T-helper 2 cell treated with Interferon-gamma antibody and Interleukin-4, amounts not matched to agents 5 μg/mL and 100 μg/mL, for 36 hours (primary cell): ENCODE measurements at regions not wholly inside any gene's neighbourhood (a gene's known extent, or its start where the extent isn't known, plus 50 kb on each side); places are given as distances from the start of the nearest gene placed in this dataset.

ENCODE experiments used
- DNase-seq: peaks from one replicate; pipeline ENCODE4 v3.0.0; 2021; ENCODE audit warnings: low spot score
- H3K27ac Mint-ChIP-seq: one replicate; pipeline ENCODE4 v1.8.0; 2021; ENCODE audit warnings: mild to moderate bottlenecking, mixed read lengths
- H3K27me3 Mint-ChIP-seq: one replicate; pipeline ENCODE4 v1.8.0; 2021; ENCODE audit warnings: low read depth, mixed read lengths
- H3K36me3 Mint-ChIP-seq: one replicate; pipeline ENCODE4 v1.8.0; 2021; ENCODE audit warnings: low read depth, mixed read lengths
- H3K4me1 Mint-ChIP-seq: one replicate; pipeline ENCODE4 v1.8.0; 2021; ENCODE audit warnings: low read depth, mixed read lengths
- H3K4me3 Mint-ChIP-seq: one replicate; pipeline ENCODE4 v1.8.0; 2022; ENCODE audit warnings: mild to moderate bottlenecking, moderate library complexity, mixed read lengths
- H3K9me3 Mint-ChIP-seq: one replicate; pipeline ENCODE4 v1.8.0; 2021; ENCODE audit warnings: mixed read lengths

- no peaks in the 10 kb centered on the region for H3K4me1 Mint-ChIP-seq
- H3K9me3 Mint-ChIP-seq: peaks cover 21% of the 10 kb centered on the region
- H3K36me3 Mint-ChIP-seq: no peaks in the 10 kb centered on the region
- DNase-seq: no peak
- no peak overlapping the region for H3K27ac Mint-ChIP-seq
- H3K27me3 Mint-ChIP-seq: no peaks in the 10 kb centered on the region
- H3K4me3 Mint-ChIP-seq: no peak overlapping the region
These were observed 648.1 kb downstream of the MMUT start for GRCh38 chr6:48814957-48815356.

- Mint-ChIP-seq H3K27ac (no peak overlapping the region), H3K4me1 (no peaks in the 10 kb centered on the region), H3K27me3 (no peaks in the 10 kb centered on the region), H3K4me3 (no peak overlapping the region), H3K9me3 (peaks cover 16% of the 10 kb centered on the region), H3K36me3 (no peaks in the 10 kb centered on the region)
- DNase-seq: no peak
These were observed 649.2 kb downstream of the MMUT start for GRCh38 chr6:48813836-48814235.

DNA sequence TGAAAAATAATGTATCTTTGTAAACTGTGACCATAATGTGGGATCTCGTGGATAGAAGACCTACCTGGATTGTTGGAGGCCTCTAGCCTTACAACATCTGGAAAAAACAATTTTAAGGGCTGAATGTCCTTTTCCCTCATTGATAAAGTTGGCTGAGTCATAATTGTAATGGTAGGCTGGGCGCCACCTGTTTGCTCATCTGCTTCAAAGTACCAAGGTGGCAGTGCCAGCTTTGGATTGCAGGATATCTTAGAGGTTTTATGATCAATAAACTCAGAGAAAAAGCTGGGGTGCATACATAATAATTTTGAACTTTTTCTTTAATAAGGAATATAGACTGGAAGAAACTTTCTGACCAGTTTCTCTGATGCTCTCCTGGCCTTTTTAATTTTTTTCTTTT, 653.4 kb downstream of the MMUT start:
- no peak for DNase-seq
- no peaks in the 10 kb centered on the region for H3K4me1 Mint-ChIP-seq
- H3K9me3 Mint-ChIP-seq: peaks cover 5% of the 10 kb centered on the region
- no peak overlapping the region for H3K4me3 Mint-ChIP-seq
- no peak overlapping the region for H3K27ac Mint-ChIP-seq
- H3K27me3 Mint-ChIP-seq: no peaks in the 10 kb centered on the region
- no peaks in the 10 kb centered on the region for H3K36me3 Mint-ChIP-seq

DNA sequence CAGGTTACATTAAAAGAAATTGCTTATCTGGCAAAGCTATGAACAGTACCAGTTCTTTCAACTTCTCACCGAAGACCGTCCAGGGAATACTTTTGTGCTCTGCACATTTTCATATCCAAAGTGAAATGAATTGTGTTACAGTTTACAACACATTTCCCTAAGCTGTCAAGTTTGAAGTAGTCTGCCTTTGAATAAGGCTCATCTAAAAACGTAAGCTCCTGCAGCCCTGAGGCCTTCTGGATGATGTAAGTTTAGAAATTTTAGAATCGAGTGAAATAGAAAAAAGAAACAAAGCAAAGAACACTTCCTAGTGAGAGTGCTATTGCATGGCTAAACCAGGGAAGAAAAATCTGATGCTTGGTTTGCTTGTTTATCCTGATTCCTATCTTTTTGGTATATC, 653.8 kb downstream of the MMUT start:
- Mint-ChIP-seq H3K4me3 (no peak overlapping the region), H3K36me3 (no peaks in the 10 kb centered on the region), H3K27me3 (no peaks in the 10 kb centered on the region), H3K27ac (no peak overlapping the region), H3K4me1 (no peaks in the 10 kb centered on the region), H3K9me3 (peaks cover 2% of the 10 kb centered on the region)
- no peak for DNase-seq

DNA sequence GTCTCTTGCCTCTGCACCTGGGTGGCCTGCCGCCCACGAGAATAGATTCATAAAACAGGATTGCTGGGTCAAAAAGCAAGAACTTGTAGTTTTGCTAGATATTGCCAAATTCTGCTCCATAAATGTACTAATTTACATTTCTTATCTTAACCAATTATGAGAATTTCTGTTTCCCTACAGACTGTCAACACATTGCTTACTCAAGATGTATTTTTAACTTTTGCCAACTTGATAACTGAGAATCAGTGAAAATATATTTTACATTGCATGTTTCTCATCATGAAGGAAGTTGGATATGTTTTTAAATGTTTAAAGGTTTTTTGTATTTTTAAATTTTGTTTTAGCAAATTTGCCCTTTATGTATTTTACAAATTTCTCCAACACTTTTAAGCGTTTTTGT, 664.8 kb downstream of the MMUT start:
- Mint-ChIP-seq H3K4me3 (no peak overlapping the region), H3K36me3 (no peaks in the 10 kb centered on the region), H3K27ac (no peak overlapping the region), H3K27me3 (no peaks in the 10 kb centered on the region), H3K9me3 (peaks cover 3% of the 10 kb centered on the region), H3K4me1 (no peaks in the 10 kb centered on the region)
- no peak for DNase-seq

- Mint-ChIP-seq H3K36me3 (no peaks in the 10 kb centered on the region), H3K27me3 (no peaks in the 10 kb centered on the region), H3K4me1 (no peaks in the 10 kb centered on the region), H3K27ac (no peak overlapping the region), H3K4me3 (no peak overlapping the region), H3K9me3 (peaks cover 3% of the 10 kb centered on the region)
- no peak for DNase-seq
These were observed 671.2 kb upstream of the PTCHD4 start for GRCh38 chr6:48782225-48782624.

GRCh38 chr6:48777411-48777810, 666.4 kb upstream of the PTCHD4 start:
- no peak overlapping the region for H3K27ac Mint-ChIP-seq
- no peaks in the 10 kb centered on the region for H3K36me3 Mint-ChIP-seq
- no peaks in the 10 kb centered on the region for H3K27me3 Mint-ChIP-seq
- no peak overlapping the region for H3K4me3 Mint-ChIP-seq
- DNase-seq: no peak
- no peaks in the 10 kb centered on the region for H3K9me3 Mint-ChIP-seq
- H3K4me1 Mint-ChIP-seq: no peaks in the 10 kb centered on the region

DNA sequence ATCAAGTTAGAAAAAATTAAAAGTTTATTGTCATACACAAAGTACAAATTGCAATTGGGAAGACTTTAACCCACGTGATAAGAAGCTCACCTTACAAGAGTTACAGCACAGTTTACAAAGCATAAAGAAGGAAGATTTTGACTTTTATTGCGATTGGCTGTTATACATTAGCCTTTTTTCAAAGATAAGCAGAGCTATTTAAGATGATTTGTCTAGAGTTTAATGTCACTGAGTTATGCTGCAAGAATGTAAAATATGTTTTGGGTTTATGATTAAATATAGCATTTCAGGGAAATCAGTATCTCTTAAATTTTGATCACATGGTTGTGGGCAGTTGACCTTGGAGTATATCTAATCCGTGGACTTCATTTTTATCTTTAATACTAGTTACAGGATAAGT, 664.2 kb upstream of the PTCHD4 start:
- no peaks in the 10 kb centered on the region for H3K36me3 Mint-ChIP-seq
- no peaks in the 10 kb centered on the region for H3K27me3 Mint-ChIP-seq
- H3K27ac Mint-ChIP-seq: no peak overlapping the region
- H3K9me3 Mint-ChIP-seq: no peaks in the 10 kb centered on the region
- no peak for DNase-seq
- H3K4me1 Mint-ChIP-seq: no peaks in the 10 kb centered on the region
- H3K4me3 Mint-ChIP-seq: no peak overlapping the region

DNA sequence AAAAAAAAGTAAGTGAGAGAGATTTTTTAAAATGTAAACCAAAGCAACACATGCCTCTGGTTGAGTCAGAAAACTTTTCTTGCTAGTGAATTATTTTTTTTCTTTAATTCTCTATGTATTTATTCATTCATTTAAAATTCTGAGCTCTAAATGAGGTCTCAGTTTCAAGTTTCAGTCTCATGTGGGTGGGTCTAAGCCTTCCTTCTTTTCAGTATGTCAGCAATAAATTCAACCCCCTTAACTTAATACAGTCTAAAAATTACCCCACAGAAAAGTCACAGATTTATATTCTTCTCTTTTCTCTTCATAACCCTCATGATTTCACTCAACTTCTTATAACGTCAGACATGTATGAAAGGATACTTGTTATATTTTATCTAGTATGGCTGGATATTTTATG, 663.3 kb upstream of the PTCHD4 start:
- Mint-ChIP-seq H3K4me1 (no peaks in the 10 kb centered on the region), H3K27me3 (no peaks in the 10 kb centered on the region), H3K9me3 (no peaks in the 10 kb centered on the region), H3K36me3 (no peaks in the 10 kb centered on the region), H3K27ac (no peak overlapping the region), H3K4me3 (no peak overlapping the region)
- no peak for DNase-seq

GRCh38 chr6:48766349-48766748, 655.4 kb upstream of the PTCHD4 start:
- Mint-ChIP-seq H3K4me1 (no peaks in the 10 kb centered on the region), H3K36me3 (no peaks in the 10 kb centered on the region), H3K4me3 (no peak overlapping the region), H3K27me3 (no peaks in the 10 kb centered on the region), H3K9me3 (no peaks in the 10 kb centered on the region), H3K27ac (no peak overlapping the region)
- DNase-seq: no peak

DNA sequence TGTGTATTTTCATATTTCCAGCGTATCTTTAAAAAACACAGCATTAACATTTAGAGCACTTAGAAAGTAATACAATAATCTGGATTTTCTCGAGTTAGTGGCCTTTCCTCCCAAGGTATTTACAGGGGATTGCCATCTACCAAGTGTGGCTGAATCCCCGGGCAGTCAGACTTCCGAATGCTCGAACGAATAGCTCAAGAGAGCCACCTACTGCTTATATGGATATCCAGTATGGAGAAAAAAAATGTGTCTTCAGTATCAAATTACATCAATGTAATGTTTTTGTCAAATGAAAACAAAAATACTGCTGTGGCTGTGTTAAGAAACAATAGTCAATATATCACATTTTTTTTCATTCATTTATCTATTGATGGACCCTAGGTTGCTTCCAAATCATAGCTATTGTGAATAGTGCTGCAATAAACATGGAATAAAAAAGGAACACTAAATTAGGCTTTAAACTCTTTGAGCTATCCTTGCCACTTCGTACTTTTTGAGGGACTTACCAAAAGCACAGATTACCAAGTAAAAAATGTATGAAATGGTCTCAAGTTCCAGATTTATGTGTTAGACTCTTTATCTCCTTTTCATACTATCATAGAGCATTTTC, 654.5 kb upstream of the PTCHD4 start:
- no peaks in the 10 kb centered on the region for H3K36me3 Mint-ChIP-seq
- H3K27me3 Mint-ChIP-seq: no peaks in the 10 kb centered on the region
- H3K27ac Mint-ChIP-seq: no peak overlapping the region
- DNase-seq: no peak
- H3K9me3 Mint-ChIP-seq: peaks cover under 1% of the 10 kb centered on the region
- H3K4me3 Mint-ChIP-seq: no peak overlapping the region
- H3K4me1 Mint-ChIP-seq: no peaks in the 10 kb centered on the region

GRCh38 chr6:48764286-48765044, 653.5 kb upstream of the PTCHD4 start:
- Mint-ChIP-seq H3K27ac (no peak overlapping the region), H3K27me3 (no peaks in the 10 kb centered on the region), H3K9me3 (peaks cover 5% of the 10 kb centered on the region), H3K4me3 (no peak overlapping the region), H3K36me3 (no peaks in the 10 kb centered on the region), H3K4me1 (no peaks in the 10 kb centered on the region)
- no peak for DNase-seq

GRCh38 chr6:48757661-48758060, 646.7 kb upstream of the PTCHD4 start:
- Mint-ChIP-seq H3K4me3 (no peak overlapping the region), H3K36me3 (no peaks in the 10 kb centered on the region), H3K27me3 (no peaks in the 10 kb centered on the region), H3K4me1 (no peaks in the 10 kb centered on the region), H3K27ac (no peak overlapping the region), H3K9me3 (peaks cover 12% of the 10 kb centered on the region)
- DNase-seq: no peak

DNA sequence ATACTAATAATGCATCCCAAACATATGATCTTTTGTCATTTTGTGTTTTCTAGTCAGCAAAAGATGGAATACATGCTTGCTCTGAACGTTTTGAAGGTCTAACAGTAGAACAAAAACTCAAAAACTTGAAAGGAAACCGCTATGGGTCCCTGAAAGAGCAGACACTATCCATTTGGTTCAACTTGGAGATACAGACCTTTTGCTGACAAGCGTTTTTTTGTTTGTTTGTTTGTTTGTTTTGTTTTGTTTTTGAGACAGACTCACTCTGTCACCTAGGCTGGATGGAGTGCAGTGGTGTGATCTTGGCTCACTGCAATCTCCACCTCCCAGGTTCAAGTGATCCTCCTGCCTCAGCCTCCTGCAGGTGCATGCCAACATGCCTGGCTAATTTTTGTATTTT, 644.3 kb upstream of the PTCHD4 start:
- Mint-ChIP-seq H3K4me1 (no peaks in the 10 kb centered on the region), H3K4me3 (no peak overlapping the region), H3K9me3 (peaks cover 15% of the 10 kb centered on the region), H3K27ac (no peak overlapping the region), H3K36me3 (no peaks in the 10 kb centered on the region), H3K27me3 (no peaks in the 10 kb centered on the region)
- DNase-seq: no peak

DNA sequence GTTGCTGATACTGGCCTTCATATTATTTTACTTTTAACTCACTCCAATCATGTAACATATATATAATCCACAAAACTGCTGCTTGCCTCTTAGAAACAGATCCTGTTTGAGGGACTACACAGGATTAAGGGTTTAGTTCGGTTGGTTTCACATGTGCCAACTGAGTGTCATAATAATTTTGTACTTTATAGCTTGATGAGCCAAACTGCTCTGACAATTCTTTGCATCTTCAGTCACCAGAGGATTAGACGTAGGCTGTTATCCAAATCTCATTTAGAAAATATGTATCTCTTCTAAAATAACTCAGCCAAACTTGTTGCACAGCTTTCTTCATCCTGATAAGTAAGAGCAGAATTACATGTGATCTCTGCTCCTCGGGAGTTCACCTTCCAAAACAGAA, 643.6 kb upstream of the PTCHD4 start:
- Mint-ChIP-seq H3K9me3 (peaks cover 12% of the 10 kb centered on the region), H3K4me1 (no peaks in the 10 kb centered on the region), H3K27ac (no peak overlapping the region), H3K27me3 (no peaks in the 10 kb centered on the region), H3K36me3 (no peaks in the 10 kb centered on the region), H3K4me3 (no peak overlapping the region)
- no peak for DNase-seq
